ENCODE measurements at regions not wholly inside any gene's neighbourhood (a gene's known extent, or its start where the extent isn't known, plus 50 kb on each side); places are given as distances from the start of the nearest gene placed in this dataset.

- TF ChIP-seq, protein P1, sequence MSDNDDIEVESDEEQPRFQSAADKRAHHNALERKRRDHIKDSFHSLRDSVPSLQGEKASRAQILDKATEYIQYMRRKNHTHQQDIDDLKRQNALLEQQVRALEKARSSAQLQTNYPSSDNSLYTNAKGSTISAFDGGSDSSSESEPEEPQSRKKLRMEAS (IDR thresholded peaks at IDR 0.05) = no peak
- TF ChIP-seq YY1 (IDR thresholded peaks at IDR 0.05; ENCODE audit: low read depth) = no peak
- no peak for TF ChIP-seq TAF1 (IDR thresholded peaks at IDR 0.05; ENCODE audit: low read depth)
- TF ChIP-seq EP300 (IDR thresholded peaks at IDR 0.05; ENCODE audit: borderline replicate concordance) = no peak
- TF ChIP-seq FOXM1 (IDR thresholded peaks at IDR 0.05; ENCODE audit: borderline replicate concordance, low read depth) = no peak
- no peak for TF ChIP-seq TCF12 (IDR thresholded peaks at IDR 0.05; ENCODE audit: low read depth)
- no peak for TF ChIP-seq CEBPB (IDR thresholded peaks at IDR 0.05)
Measured at GRCh38 chr6:10111975-10112374, 302.9 kb downstream of the TFAP2A start.

GRCh38 chr6:10101551-10102252, 313.2 kb downstream of the TFAP2A start:
- TF ChIP-seq REST (IDR thresholded peaks at IDR 0.05; ENCODE audit: low read depth) (no peak), TAF1 (IDR thresholded peaks at IDR 0.05; ENCODE audit: low read depth) (no peak), CEBPB (IDR thresholded peaks at IDR 0.05) (no peak), ZBTB7A (IDR thresholded peaks at IDR 0.05; ENCODE audit: low read depth) (no peak), FOXM1 (IDR thresholded peaks at IDR 0.05; ENCODE audit: borderline replicate concordance, low read depth) (no peak)
- TF ChIP-seq, protein P2, sequence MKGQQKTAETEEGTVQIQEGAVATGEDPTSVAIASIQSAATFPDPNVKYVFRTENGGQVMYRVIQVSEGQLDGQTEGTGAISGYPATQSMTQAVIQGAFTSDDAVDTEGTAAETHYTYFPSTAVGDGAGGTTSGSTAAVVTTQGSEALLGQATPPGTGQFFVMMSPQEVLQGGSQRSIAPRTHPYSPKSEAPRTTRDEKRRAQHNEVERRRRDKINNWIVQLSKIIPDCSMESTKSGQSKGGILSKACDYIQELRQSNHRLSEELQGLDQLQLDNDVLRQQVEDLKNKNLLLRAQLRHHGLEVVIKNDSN (IDR thresholded peaks at IDR 0.05) = no peak

- TF ChIP-seq ZBTB7A (IDR thresholded peaks at IDR 0.05; ENCODE audit: low read depth) (no peak), TEAD4 (IDR thresholded peaks at IDR 0.05) (no peak), EGR1 (IDR thresholded peaks at IDR 0.05) (no peak), TAF1 (IDR thresholded peaks at IDR 0.05; ENCODE audit: low read depth) (no peak), CREB1 (IDR thresholded peaks at IDR 0.05; ENCODE audit: low read depth) (no peak), YY1 (IDR thresholded peaks at IDR 0.05; ENCODE audit: low read depth) (no peak), NFIC (IDR thresholded peaks at IDR 0.05) (no peak), CEBPB (IDR thresholded peaks at IDR 0.05) (no peak), REST (IDR thresholded peaks at IDR 0.05; ENCODE audit: low read depth) (no peak), EP300 (IDR thresholded peaks at IDR 0.05; ENCODE audit: borderline replicate concordance) (no peak), RAD21 (IDR thresholded peaks at IDR 0.05; ENCODE audit: low read depth) (no peak), FOXM1 (IDR thresholded peaks at IDR 0.05; ENCODE audit: borderline replicate concordance, low read depth) (no peak), TCF12 (IDR thresholded peaks at IDR 0.05; ENCODE audit: low read depth) (no peak)
- TF ChIP-seq, protein P1 (IDR thresholded peaks at IDR 0.05) = no peak
- TF ChIP-seq, protein P2 (IDR thresholded peaks at IDR 0.05) = no peak
Measured at GRCh38 chr6:10099529-10100140, 315.2 kb downstream of the TFAP2A start.

- no peak for TF ChIP-seq REST (IDR thresholded peaks at IDR 0.05; ENCODE audit: low read depth)
- no peak for TF ChIP-seq NFIC (IDR thresholded peaks at IDR 0.05)
- no peak for TF ChIP-seq CEBPB (IDR thresholded peaks at IDR 0.05)
- no peak for TF ChIP-seq FOXM1 (IDR thresholded peaks at IDR 0.05; ENCODE audit: borderline replicate concordance, low read depth)
- TF ChIP-seq EP300 (IDR thresholded peaks at IDR 0.05; ENCODE audit: borderline replicate concordance) = no peak
- TF ChIP-seq RAD21 (IDR thresholded peaks at IDR 0.05; ENCODE audit: low read depth) = no peak
- TF ChIP-seq, protein P1 (IDR thresholded peaks at IDR 0.05) = no peak
- TF ChIP-seq CREB1 (IDR thresholded peaks at IDR 0.05; ENCODE audit: low read depth) = no peak
- no peak for TF ChIP-seq TCF12 (IDR thresholded peaks at IDR 0.05; ENCODE audit: low read depth)
- TF ChIP-seq EGR1 (IDR thresholded peaks at IDR 0.05) = no peak
- no peak for TF ChIP-seq YY1 (IDR thresholded peaks at IDR 0.05; ENCODE audit: low read depth)
- TF ChIP-seq ZBTB7A (IDR thresholded peaks at IDR 0.05; ENCODE audit: low read depth) = no peak
- TF ChIP-seq TAF1 (IDR thresholded peaks at IDR 0.05; ENCODE audit: low read depth) = no peak
- no peak for TF ChIP-seq TEAD4 (IDR thresholded peaks at IDR 0.05)
- TF ChIP-seq, protein P2 (IDR thresholded peaks at IDR 0.05) = no peak
Measured at GRCh38 chr6:10098756-10099528, 315.9 kb downstream of the TFAP2A start.

Measured in Ishikawa (cell line).